HG03521 (cell line): ENCODE measurements at regions not wholly inside any gene's neighbourhood (a gene's known extent, or its start where the extent isn't known, plus 50 kb on each side); places are given as distances from the start of the nearest gene placed in this dataset.

Source experiments
- ATAC-seq: cut with Tn5 transposase; IDR thresholded peaks from one replicate; pipeline ENCODE4 v1.9.1; 2021; ENCODE audit warnings: mild to moderate bottlenecking, moderate library complexity; ENCODE audit not compliant: unreplicated experiment

GRCh38 chr3:59268170-59268569 is 218.3 kb upstream of the CFAP20DC start:
- no peak for ATAC-seq

GRCh38 chr3:59267021-59267420 is 217.2 kb upstream of the CFAP20DC start:
- ATAC-seq = no peak

- no peak for ATAC-seq
Observed at GRCh38 chr3:59266551-59266950, 216.7 kb upstream of the CFAP20DC start.

GRCh38 chr3:59265566-59265965 is 215.7 kb upstream of the CFAP20DC start:
- ATAC-seq = no peak

GRCh38 chr3:59264366-59264765 is 214.5 kb upstream of the CFAP20DC start:
- no peak for ATAC-seq

- ATAC-seq = no peak
Observed at GRCh38 chr3:59263152-59263551, 213.3 kb upstream of the CFAP20DC start.

GRCh38 chr3:59262076-59262498 is 212.3 kb upstream of the CFAP20DC start:
- peak; percentile 81 for ATAC-seq

GRCh38 chr3:59261009-59261408 is 211.2 kb upstream of the CFAP20DC start:
- no peak for ATAC-seq

GRCh38 chr3:59258550-59259260 is 208.9 kb upstream of the CFAP20DC start:
- no peak for ATAC-seq

GRCh38 chr3:59257506-59257905 is 207.7 kb upstream of the CFAP20DC start:
- no peak for ATAC-seq

GRCh38 chr3:59256230-59256629 is 206.4 kb upstream of the CFAP20DC start:
- ATAC-seq = no peak

GRCh38 chr3:59254976-59255375 is 205.2 kb upstream of the CFAP20DC start:
- no peak for ATAC-seq

GRCh38 chr3:59254433-59254832 is 204.6 kb upstream of the CFAP20DC start:
- ATAC-seq = no peak

- no peak for ATAC-seq
Observed at GRCh38 chr3:59253523-59253922, 203.7 kb upstream of the CFAP20DC start.

GRCh38 chr3:59251869-59252268 is 202.0 kb upstream of the CFAP20DC start:
- ATAC-seq = no peak

- no peak for ATAC-seq
Observed at GRCh38 chr3:59250600-59250999, 200.8 kb upstream of the CFAP20DC start.

- no peak for ATAC-seq
Observed at GRCh38 chr3:59249698-59250361, 200.0 kb upstream of the CFAP20DC start.

- ATAC-seq = no peak
Observed at GRCh38 chr3:59249004-59249403, 199.2 kb upstream of the CFAP20DC start.

GRCh38 chr3:59247402-59247841 is 197.6 kb upstream of the CFAP20DC start:
- ATAC-seq = peak; percentile 64

GRCh38 chr3:59246719-59247401 is 197.0 kb upstream of the CFAP20DC start:
- peak; percentile 38 for ATAC-seq

GRCh38 chr3:59245859-59246501 is 196.2 kb upstream of the CFAP20DC start:
- ATAC-seq = no peak
